ENCODE measurements at regions not wholly inside any gene's neighbourhood (a gene's known extent, or its start where the extent isn't known, plus 50 kb on each side); places are given as distances from the start of the nearest gene placed in this dataset.

DNA sequence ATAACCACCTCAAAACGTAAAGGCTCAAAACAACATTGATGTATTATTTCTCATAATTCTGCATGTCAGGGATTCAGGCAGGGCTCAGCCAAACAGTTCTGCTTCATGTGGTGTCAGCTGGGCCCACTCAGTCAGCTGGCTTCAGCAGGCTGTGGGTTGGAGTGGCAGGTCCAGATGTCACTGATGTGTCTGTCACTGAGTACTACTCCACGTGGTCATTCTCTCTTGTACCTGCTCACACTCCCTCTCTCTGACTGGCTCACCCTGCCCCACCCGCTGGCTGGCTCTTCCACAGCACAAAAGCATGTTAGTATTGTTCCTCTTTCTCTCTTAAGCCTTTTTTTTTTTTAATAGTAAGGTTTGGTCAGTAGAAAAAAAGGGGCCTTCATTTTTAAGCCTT is 182.4 kb downstream of the DICER1 start (continued):
- TF ChIP-seq, protein P1, sequence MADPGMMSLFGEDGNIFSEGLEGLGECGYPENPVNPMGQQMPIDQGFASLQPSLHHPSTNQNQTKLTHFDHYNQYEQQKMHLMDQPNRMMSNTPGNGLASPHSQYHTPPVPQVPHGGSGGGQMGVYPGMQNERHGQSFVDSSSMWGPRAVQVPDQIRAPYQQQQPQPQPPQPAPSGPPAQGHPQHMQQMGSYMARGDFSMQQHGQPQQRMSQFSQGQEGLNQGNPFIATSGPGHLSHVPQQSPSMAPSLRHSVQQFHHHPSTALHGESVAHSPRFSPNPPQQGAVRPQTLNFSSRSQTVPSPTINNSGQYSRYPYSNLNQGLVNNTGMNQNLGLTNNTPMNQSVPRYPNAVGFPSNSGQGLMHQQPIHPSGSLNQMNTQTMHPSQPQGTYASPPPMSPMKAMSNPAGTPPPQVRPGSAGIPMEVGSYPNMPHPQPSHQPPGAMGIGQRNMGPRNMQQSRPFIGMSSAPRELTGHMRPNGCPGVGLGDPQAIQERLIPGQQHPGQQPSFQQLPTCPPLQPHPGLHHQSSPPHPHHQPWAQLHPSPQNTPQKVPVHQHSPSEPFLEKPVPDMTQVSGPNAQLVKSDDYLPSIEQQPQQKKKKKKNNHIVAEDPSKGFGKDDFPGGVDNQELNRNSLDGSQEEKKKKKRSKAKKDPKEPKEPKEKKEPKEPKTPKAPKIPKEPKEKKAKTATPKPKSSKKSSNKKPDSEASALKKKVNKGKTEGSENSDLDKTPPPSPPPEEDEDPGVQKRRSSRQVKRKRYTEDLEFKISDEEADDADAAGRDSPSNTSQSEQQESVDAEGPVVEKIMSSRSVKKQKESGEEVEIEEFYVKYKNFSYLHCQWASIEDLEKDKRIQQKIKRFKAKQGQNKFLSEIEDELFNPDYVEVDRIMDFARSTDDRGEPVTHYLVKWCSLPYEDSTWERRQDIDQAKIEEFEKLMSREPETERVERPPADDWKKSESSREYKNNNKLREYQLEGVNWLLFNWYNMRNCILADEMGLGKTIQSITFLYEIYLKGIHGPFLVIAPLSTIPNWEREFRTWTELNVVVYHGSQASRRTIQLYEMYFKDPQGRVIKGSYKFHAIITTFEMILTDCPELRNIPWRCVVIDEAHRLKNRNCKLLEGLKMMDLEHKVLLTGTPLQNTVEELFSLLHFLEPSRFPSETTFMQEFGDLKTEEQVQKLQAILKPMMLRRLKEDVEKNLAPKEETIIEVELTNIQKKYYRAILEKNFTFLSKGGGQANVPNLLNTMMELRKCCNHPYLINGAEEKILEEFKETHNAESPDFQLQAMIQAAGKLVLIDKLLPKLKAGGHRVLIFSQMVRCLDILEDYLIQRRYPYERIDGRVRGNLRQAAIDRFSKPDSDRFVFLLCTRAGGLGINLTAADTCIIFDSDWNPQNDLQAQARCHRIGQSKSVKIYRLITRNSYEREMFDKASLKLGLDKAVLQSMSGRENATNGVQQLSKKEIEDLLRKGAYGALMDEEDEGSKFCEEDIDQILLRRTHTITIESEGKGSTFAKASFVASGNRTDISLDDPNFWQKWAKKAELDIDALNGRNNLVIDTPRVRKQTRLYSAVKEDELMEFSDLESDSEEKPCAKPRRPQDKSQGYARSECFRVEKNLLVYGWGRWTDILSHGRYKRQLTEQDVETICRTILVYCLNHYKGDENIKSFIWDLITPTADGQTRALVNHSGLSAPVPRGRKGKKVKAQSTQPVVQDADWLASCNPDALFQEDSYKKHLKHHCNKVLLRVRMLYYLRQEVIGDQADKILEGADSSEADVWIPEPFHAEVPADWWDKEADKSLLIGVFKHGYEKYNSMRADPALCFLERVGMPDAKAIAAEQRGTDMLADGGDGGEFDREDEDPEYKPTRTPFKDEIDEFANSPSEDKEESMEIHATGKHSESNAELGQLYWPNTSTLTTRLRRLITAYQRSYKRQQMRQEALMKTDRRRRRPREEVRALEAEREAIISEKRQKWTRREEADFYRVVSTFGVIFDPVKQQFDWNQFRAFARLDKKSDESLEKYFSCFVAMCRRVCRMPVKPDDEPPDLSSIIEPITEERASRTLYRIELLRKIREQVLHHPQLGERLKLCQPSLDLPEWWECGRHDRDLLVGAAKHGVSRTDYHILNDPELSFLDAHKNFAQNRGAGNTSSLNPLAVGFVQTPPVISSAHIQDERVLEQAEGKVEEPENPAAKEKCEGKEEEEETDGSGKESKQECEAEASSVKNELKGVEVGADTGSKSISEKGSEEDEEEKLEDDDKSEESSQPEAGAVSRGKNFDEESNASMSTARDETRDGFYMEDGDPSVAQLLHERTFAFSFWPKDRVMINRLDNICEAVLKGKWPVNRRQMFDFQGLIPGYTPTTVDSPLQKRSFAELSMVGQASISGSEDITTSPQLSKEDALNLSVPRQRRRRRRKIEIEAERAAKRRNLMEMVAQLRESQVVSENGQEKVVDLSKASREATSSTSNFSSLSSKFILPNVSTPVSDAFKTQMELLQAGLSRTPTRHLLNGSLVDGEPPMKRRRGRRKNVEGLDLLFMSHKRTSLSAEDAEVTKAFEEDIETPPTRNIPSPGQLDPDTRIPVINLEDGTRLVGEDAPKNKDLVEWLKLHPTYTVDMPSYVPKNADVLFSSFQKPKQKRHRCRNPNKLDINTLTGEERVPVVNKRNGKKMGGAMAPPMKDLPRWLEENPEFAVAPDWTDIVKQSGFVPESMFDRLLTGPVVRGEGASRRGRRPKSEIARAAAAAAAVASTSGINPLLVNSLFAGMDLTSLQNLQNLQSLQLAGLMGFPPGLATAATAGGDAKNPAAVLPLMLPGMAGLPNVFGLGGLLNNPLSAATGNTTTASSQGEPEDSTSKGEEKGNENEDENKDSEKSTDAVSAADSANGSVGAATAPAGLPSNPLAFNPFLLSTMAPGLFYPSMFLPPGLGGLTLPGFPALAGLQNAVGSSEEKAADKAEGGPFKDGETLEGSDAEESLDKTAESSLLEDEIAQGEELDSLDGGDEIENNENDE (IDR thresholded peaks at IDR 0.05; ENCODE audit: insufficient replicate concordance, low read length): no peak
- TF ChIP-seq TBP (IDR thresholded peaks at IDR 0.05; ENCODE audit: low read depth, low read length) (no peak), FOSL1 (IDR thresholded peaks at IDR 0.05; ENCODE audit: insufficient read depth, low read depth, low read length) (no peak), TEAD4 (IDR thresholded peaks at IDR 0.05; ENCODE audit: low read depth, low read length) (no peak), CBX5 (IDR thresholded peaks at IDR 0.05; ENCODE audit: low read depth, low read length) (no peak), SUZ12 (IDR thresholded peaks at IDR 0.05; ENCODE audit: low read length) (no peak), ZNF274 (IDR thresholded peaks at IDR 0.05; ENCODE audit: borderline replicate concordance, extremely low read depth, low read length) (no peak), SAP30 (IDR thresholded peaks at IDR 0.05; ENCODE audit: insufficient read depth, insufficient replicate concordance, low read length) (no peak)
- TF ChIP-seq, protein P2, sequence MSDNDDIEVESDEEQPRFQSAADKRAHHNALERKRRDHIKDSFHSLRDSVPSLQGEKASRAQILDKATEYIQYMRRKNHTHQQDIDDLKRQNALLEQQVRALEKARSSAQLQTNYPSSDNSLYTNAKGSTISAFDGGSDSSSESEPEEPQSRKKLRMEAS (IDR thresholded peaks at IDR 0.05): no peak

Data from H1 (cell line).